ENCODE measurements at regions not wholly inside any gene's neighbourhood (a gene's known extent, or its start where the extent isn't known, plus 50 kb on each side); places are given as distances from the start of the nearest gene placed in this dataset.

DNA sequence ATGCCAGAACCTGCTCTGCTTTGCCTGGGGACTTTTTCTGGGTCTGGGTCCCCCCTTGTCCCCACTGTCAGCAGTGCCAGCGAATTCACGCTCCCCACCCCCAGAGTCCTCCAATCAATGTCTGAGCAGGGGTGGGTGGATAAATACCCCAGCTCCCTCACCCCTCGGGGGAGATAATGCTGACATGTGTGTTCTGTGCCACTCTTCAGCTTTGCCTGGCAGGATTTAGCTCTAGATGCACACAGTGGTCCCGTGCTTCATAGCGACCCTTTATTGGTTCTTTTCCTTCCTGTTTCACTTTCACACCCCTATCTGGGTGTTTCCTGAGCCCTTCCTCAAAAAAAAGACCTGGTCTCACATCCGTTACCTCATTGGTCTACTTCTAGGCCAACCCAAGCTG, 277.0 kb downstream of the NPIPA8 start:
- no peak for DNase-seq

DNA sequence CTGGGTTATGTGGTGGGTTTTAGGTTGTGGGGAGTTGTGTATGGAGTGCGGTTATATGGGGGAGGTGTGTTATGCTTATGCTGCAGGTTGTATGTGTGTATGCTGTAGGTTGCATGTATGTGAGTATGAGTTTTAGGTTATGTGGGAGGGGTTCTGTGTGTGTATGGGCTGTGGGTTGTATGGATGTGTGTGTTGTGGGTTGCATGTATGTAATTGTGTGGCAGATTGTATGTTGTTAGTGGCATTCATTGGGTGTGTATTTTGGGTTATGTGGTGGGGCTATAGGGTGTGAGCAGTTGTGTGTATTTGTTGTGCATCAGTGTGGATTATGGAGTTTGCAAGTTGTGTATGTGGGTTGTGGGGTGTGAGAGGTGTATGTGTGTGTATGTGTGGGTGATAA, 277.4 kb downstream of the NPIPA8 start:
- DNase-seq, result no peak

DNA sequence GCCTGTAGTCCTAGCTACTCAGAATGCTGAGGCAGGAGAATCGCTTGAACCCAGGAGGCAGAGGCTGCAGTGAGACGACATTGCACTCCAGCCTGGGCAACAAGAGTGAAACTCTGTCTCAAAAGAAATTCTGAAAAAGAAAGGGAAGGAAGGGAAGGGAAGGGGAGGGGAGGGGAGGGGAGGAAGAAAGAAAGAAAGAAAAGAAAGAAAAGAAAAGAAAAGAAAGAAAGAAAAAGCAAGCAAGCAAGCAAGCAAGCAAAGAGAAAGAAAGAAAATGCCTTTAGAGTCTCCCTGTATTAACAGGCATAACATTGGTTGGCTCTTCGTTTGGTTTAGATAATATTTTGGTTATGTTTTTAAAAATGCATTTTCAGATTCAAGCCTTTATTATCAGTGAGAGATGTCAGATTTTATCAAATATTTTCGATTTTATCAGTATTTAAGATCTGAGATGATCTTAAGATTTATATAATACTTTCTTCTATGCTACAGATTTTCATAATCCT, 281.1 kb downstream of the NPIPA8 start:
- no peak for DNase-seq

DNA sequence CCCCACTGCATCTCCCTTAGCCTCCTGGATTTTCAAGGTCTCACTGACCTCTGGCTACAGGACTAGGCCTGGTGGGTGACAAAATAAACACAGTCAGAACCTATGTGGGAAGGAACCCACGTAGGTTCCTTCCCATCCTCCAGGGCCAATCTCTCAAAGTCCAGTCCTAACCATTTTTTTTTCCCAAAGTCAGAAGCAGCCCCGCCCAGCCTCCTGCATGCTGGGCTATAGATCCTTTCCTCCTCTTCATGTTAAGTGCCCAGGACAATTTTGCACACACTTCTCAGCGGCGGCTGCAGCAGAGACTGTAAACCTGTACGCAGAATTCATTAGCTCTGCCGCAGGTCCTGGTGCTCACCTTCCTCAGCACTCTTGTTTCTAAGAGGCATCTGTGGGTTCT, 285.8 kb downstream of the NPIPA8 start:
- no peak for DNase-seq

DNA sequence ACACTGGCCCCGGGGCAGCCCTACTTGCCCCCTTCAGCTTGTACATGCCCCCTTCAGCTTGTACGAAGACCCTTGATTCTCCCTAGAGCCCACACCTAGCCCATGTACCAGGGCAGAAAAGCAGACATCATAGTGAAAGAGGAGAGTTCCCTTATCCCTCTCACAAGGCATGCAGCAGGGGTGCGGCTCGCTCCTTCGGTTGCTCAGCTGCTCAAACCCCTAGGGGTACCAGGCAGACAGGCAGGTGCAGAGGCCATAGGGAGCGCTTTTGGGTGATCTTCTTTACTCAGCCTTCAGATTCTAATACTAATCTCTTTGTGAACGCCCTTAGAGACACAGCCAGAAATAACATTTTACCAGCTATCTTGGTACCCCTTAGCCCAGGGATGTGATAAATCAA, 286.3 kb downstream of the NPIPA8 start:
- no peak for DNase-seq

DNA sequence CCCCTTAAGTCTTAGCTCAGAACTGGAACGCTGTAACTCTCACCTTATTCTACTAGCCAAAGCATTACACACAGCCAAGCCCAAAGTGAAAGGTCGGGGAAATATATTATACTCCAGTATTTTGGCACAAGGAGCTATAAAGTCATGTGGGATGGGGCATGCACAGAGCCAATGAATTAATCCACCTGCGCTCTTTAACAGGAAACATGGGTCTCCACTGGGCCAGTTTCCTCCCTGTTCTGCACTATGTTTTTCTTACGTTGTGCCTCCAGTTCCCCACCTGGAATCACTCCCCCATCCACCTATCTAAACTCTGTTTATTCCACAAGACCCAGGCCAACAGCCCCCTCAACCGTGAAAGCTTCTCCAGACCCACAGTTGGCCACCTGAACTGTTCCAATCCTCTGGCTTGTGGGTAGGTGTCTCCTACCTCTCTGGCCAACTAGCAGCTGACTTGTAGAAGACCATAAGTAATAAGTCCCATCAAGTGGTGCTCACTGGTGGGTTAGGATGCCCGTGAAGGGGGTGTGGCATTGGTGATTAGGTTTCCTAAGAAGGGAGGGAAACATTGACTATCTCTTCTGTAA, 286.9 kb downstream of the NPIPA8 start:
- no peak for DNase-seq

DNA sequence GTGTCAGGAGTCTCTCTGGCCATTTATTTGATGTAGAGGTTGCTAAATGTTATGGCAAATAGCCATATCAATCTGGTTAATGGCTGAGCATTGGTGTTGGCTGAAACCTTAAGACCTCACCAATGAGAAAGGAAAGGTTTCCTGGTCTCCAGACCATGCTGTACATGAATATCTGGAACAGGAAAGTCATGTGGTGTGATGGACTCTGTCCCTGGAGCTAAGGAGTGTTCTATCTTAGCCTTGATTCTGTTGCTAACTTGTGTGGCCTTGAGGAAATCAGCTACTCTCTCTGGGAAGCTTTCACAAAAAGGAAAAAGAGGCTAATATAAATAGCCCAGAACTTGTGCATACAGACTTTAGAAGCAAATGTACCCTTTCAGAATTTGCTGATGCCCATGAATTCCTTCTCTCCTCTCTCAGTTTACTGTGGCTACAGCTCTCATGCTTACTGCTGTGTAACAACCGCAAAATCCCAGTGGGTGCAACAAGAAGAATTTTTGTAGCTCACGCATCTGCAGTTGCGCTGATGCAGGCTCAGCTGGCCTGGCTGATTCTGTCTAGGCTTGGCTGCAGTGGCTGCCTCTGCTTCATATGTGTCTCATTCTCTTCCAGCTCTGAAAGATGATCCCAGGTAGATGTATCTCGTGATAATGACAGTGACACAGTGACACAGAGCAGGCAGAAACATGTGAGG, 287.5 kb downstream of the NPIPA8 start:
- no peak for DNase-seq

DNA sequence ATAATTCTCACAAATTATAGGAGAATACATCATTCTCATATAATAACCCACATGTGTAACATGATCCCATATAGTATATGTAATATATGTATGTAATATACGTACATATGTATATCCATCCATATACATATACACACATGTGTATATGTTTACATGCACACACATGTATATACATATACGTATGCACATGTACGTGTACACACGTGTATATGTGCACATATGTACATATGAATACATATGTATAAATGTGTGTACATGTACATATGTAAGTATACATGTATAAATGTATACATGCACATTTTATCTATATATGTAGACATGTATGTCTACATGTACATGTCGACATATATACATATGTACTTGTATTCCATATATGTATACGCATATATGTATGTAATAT, 288.8 kb downstream of the NPIPA8 start:
- DNase-seq, result no peak

DNA sequence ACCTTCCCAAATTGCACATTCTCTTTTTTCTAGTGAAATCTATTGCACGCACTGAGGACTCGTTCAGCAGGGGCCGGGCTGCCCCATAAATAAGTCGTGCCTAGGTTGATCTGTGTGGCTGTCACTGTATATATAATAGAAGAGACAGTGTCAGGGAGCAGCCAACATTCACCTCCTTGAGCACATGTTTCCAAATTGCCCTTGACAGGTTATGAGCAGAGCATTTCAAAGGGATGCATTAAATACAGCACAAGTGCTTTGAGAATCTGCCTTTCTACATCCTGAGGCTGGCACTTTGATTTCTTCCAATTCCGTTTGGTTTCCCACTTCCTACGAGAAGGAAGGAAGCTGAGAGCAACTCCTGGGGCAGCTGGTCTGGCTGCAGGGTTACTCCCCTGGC, 291.2 kb downstream of the NPIPA8 start:
- DNase-seq, result no peak

DNA sequence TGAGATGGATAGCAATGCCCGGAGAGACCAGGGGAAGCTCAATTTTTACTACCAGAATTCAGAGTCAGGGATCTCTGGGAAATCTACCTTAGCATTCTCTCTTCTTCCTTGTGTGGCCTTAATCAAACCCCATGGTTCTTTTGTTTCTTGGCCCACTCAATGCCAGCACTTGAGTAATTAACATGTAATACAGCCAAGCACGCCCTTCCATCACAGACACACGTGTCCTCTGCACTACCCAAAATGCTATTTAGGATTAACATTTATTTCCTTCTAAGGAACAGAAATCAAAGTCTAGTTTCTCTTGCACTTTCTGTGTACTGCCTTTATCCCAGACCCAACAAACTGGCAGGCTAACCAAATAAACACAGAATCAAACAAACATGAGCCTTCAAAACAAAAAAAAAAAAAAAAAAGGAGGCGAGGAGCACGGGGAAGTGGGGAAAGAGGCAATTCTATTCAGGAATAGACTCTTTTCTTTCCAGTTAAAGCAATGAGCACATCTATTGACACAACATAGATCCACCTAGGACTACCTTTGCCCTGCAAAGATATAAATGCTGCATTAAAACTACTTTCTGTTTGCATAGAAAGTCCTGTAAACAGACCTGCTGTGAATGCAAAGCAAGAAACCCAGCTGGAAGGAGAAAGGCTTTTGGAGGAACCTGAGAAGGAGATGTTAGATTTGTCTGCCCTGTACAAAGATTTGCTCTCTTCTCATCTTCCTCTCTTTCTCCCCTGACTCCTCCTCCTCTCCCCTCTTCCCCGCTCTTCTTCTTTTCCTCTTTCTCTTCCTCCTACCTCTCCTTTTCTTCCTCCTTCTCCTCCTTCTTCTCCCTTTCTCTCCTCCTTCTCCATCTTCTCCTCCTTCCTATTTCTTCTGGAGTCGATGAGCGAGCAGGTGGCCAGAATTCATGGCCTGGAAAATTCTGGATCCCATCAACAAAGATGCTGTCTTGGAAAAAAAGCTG, 294.4 kb downstream of the NPIPA8 start:
- DNase-seq, result no peak

DNA sequence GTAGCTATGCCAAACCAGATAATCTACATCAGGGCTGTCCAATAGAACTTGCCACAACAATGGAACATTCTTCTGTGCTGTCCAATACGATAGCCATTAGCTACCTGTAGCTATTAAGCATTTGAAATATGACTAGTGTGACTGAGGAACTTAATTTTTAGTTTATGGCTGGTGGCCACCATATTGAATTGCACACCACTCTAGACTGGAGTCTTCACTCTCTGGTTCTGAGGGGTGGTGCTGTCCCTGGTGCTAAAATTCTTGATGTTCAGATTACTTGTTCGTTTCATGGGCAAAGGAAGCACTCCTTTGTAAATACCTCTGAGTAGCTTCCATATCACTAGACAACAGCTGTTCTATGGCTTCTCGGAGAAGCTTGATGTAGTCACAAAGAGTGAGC, 296.6 kb downstream of the NPIPA8 start:
- no peak for DNase-seq

DNA sequence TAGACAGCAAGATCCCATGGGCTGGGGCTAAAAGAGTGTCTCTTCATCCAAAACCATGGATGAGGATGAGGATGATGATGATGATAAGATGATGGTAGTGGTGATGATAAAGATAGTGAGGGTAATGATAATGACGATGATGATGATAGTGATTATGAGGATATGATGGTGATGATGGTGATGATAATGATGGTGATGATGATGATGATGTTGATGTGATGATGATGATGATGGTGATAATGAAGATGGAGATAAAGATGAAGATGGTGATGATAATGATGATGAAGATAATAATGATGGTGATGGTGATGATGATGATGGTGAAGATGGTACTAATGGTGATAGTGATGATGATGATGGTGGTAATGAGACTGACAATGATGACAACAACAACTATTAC, 299.5 kb downstream of the NPIPA8 start:
- DNase-seq, result no peak

DNA sequence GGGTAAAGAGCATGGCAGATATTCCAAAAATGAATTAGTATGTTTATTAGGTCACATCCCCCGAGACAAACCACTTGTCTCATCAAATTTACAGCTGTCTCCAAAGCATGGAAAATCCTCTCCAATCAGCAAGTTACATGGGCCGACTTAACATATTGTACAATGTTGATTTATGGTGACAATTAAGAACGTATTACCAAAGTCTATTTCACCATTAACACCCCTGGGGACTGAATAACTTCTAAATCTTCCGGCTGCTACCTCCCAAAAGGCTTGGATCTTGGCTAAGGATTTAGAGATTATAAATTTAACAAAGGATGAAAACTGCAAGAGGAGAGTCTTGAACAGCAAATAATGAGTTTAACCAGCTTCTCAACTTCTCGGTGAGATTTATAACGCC, 311.9 kb downstream of the NPIPA8 start:
- DNase-seq, result no peak

DNA sequence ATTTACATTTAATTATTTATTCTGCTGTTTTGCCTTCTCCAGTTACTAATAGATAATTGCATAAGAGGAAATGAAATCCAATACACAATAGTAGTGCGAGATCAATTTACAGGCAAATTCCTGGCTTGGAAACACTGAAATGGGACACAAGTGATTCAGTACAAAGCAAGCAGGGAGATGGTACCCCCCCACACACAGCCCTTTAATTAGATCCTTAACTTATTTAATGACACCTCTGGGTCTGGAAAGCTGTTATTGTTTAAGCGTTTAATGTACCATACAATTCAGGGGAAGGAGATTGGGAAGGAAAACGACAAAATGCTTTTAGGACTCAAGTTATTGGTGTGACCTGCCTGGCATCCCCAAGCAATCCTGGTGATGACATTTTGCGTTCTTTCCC, 318.2 kb downstream of the NPIPA8 start:
- no peak for DNase-seq

DNA sequence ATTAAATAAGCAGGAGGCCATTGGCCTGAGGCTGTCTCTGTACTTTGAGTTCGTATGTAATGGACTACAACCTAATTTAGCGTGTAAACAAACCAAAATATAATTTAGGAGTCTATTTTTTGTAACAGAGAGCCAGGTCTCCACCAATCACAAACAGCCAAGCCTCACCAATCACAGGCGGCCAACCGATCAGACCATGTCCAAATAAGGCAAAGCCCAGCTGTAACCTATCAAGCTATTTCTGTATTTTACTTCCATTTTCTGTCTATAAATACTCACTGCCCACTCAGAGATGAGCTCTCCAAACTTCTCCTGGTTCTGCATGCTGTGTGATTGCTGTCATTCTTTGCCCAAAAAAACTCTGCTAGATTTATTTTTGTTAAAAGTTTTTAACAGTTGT, 322.7 kb downstream of the NPIPA8 start:
- DNase-seq, result no peak

DNA sequence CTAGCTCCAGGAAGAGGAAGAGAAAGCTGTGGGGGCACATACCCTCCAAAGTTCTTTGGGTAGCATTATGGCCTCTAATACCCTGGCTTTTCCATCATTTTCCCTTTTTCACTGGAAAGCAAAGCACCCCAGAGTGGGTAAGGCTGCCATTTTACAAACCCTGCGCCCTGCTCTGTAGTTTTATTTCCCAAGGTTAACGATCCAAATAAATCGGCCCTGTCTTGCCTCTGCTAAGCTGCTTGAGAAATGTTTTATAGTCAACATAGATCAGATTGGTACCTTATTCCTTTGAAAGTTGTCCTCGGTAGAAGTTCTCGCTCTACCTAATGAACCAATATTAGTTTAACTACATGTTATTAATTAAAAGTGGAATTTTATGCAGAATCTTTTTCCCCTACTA, 328.2 kb downstream of the NPIPA8 start:
- DNase-seq, result no peak

DNA sequence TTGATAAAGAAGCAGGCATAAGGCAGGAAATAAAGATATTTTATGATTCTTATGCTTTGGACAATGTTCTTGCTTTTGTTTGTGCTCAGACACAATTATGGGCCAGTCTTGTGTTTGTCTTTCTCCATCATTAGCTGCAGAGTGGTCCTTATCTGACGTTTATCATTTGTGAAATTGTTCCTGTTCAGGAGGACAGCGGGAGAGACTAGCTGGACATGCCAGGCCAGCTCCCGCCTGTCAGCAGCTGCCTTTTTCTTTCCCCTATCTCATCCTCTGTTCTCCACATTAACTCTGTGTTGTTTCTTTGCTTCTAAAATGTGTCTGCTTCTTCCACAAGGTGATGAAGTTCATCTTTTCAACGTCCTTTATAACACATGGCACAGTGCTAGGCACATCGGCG, 333.5 kb downstream of the NPIPA8 start:
- no peak for DNase-seq

DNA sequence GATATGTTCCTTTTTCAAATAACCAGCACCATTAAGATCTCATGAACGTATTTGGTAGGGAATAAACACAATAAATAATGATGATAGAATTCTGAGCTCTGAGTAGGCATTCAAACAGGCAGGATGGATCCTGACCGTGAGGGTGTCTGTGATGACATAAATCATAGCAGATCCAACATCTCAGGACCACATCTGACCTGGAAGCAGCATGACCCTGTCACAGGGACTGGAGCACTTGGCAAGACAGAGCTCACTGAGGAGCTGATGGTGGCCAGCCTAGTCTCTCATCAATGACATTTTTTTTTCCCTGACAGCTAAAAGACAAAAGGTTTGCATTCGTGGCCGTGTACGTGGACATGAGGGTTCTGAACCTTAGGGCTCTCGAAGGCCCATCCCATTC, 337.5 kb downstream of the NPIPA8 start:
- no peak for DNase-seq

DNA sequence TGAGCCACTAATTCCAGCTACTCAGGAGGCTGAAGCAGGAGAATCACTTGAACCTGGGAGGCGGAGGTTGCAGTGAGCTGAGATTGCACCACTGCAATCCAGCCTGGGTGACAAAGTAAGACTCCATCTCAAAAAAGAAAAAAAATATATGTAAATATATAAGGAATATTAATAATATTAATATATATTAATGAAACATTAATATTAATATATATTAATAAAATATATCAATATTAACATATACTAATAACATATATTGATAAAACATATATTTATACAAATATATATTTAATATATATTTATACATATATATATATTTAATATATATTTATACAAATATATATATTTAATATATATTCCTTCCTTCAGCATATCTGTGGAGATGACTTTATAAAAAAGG, 338.0 kb downstream of the NPIPA8 start:
- no peak for DNase-seq

DNA sequence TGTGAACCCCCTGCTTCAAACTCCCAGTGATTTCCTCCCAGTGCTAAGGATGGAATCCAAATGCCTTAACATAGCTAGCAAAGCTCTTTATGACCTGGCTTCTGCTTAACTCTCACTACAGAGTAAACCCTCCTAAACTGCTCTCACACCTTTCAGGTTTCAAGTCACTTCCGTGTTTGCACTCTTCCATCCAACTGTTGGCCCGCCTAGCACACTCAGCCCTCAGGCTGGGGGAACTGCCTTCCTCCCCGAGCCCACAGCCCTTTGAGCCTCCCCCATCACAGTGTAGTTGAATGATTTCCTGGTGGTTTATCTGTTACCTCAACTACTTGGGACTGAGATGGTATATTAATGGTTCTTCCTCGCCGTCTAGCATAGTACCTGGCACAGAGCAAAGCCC, 342.5 kb downstream of the NPIPA8 start:
- no peak for DNase-seq

DNA sequence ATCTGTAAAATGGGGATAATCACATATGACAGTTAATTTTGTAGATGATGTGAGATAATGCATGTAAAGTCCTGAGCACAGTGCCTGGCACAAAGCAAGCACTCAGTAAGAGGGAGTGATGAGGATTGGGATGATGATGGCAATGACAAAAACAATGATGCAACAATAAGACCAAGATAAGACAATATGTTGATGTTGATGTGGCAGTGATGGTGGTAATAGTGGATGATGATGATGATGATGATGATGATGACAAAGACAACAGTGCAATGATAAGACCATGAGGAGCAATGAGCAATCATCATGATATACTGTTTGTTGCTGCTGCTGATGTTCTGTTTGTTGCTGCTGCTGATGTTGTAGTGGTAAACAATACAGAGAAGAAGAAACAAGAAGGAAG, 344.1 kb downstream of the NPIPA8 start:
- DNase-seq, result no peak

DNA sequence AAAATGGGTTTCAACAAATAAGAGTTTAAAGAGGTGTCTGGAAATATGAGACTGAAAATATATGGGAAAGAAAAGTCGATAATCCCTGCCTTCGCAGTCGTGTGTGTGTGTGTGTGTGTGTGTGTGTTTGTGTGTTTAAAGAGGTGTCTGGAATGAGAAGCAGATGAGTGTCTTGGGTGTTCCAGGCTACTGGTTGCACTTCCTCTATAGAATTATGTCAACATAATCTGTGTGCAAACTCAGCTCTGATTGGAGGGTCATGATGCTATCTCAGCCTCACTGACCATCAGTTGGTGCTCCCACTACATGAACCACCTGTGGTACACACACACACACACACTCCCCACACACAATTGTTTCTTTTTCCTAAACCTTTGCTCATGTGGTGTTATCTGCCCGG, 347.3 kb downstream of the NPIPA8 start:
- DNase-seq, result no peak
